K562 (cell line): ENCODE measurements at regions not wholly inside any gene's neighbourhood (a gene's known extent, or its start where the extent isn't known, plus 50 kb on each side); places are given as distances from the start of the nearest gene placed in this dataset.

ENCODE experiments used
- ATAC-seq: fragments of 200-7000 bp; cut with Tn5 transposase; 3 replicates; pipeline ENCODE4 v1.9.1; 2020; ENCODE audit warnings: moderate library complexity
- BruUV-seq: library from RNA; stranded (reverse); fragments of 400-500 nt; replicated peaks from 2 replicates; lab custom pipeline; 2021; lab: Mats Ljungman, UMichigan
- CTCF ChIA-PET: fragments of 300-600 bp; formaldehyde crosslinking; extraction: SDS; loops from one replicate; lab custom pipeline; 2021; ENCODE audit warnings: low intra/inter-chr PET ratio; lab: Yijun Ruan, JAX
- POLR2A ChIA-PET: fragments of 300-600, 350-650 bp; sonication (Branson Sonifier 250); formaldehyde crosslinking; extraction: SDS; loops from one replicate; lab custom pipeline; 2021; ENCODE audit warnings: antibody characterized with exemption, inconsistent platforms; lab: Yijun Ruan, JAX
- DNase-seq, 4 experiments: peaks; one replicate each; pipeline versions ENCODE4 v3.0.0 to v3.0.0-alpha.2; 2011 to 2018; ENCODE audit warnings: low spot score in 3 of 4, mixed read lengths in 3 of 4; ENCODE audit errors: extremely low read depth in 1 of 4
- FAIRE-seq: peaks from 2 replicates; lab custom pipeline; 2011; peaks lifted over from hg19 to GRCh38; lab: Jason Lieb, UNC
- H2AFZ ChIP-seq: 2 replicates; pipeline ENCODE4 v1.6.0; 2011; ENCODE audit warnings: low read depth, low read length, control low read depth, inconsistent platforms
- H3K27ac ChIP-seq: fragments of 200-600 bp; 3 replicates; pipeline ENCODE4 v1.8.0; 2011; ENCODE audit warnings: low read depth, mild to moderate bottlenecking, control low read depth, inconsistent platforms, low read length, moderate library complexity, mixed read lengths; ENCODE audit errors: extremely low read depth
- H3K27me3 ChIP-seq, 2 experiments: fragments of 300-600 bp in 1 of 2; 2 replicates in 1 of 2; 3 replicates in 1 of 2; pipeline versions ENCODE4 v1.6.0 to v1.8.0; 2011; ENCODE audit warnings: inconsistent platforms in 2 of 2, low read length in 2 of 2, mild to moderate bottlenecking in 1 of 2, mixed read lengths in 1 of 2, moderate library complexity in 1 of 2; ENCODE audit not compliant: control insufficient read depth in 2 of 2, insufficient read depth in 2 of 2
- H3K36me3 ChIP-seq: fragments of 300-600 bp; 3 replicates; pipeline ENCODE4 v1.8.0; 2011; ENCODE audit warnings: mild to moderate bottlenecking, low read length, inconsistent platforms; ENCODE audit not compliant: control insufficient read depth, insufficient read depth
- H3K4me1 ChIP-seq, 2 experiments: fragments of 200-600 bp in 1 of 2; replicated peaks in 1 of 2; 2 replicates in 1 of 2; 3 replicates in 1 of 2; pipeline versions ENCODE4 v1.5.1 to v1.8.0; 2011; ENCODE audit warnings: inconsistent platforms in 2 of 2, low read length in 2 of 2, mild to moderate bottlenecking in 1 of 2, mixed read lengths in 1 of 2, moderate library complexity in 1 of 2; ENCODE audit not compliant: control insufficient read depth in 2 of 2, insufficient read depth in 2 of 2
- H3K4me2 ChIP-seq: 2 replicates; pipeline ENCODE4 v1.6.1; 2011; ENCODE audit warnings: low read length, control low read depth, inconsistent platforms, mixed read lengths; ENCODE audit not compliant: insufficient read depth
- H3K4me3 ChIP-seq: fragments of 200-600 bp; sonication (generic), shearing (Covaris generic); 2 replicates; pipeline ENCODE4 v1.5.1; 2016; ENCODE audit warnings: control low read depth, inconsistent platforms
- H3K79me2 ChIP-seq: fragments of 200-600 bp; 3 replicates; pipeline ENCODE4 v1.8.0; 2011; ENCODE audit warnings: low read length, inconsistent platforms; ENCODE audit not compliant: control insufficient read depth, insufficient read depth
- H3K9ac ChIP-seq, 2 experiments: 2 replicates each; pipeline versions ENCODE4 v1.6.0 to v1.6.1; 2011; ENCODE audit warnings: low read depth in 2 of 2, low read length in 2 of 2, control low read depth in 1 of 2, inconsistent platforms in 1 of 2, mild to moderate bottlenecking in 1 of 2, mixed read lengths in 1 of 2; ENCODE audit not compliant: insufficient read depth in 1 of 2
- H3K9me1 ChIP-seq: one replicate; pipeline ENCODE4 v1.6.0; 2011; ENCODE audit warnings: inconsistent platforms, mild to moderate bottlenecking, low read length, moderate library complexity; ENCODE audit not compliant: control insufficient read depth, insufficient read depth
- H3K9me3 ChIP-seq: replicated peaks from 2 replicates; pipeline ENCODE4 v1.5.1; 2011; ENCODE audit warnings: low read depth, low read length, inconsistent platforms; ENCODE audit not compliant: control insufficient read depth, insufficient read depth
- H4K20me1 ChIP-seq: replicated peaks from 2 replicates; pipeline ENCODE4 v1.6.1; 2011; ENCODE audit warnings: low read length, inconsistent platforms, mixed read lengths; ENCODE audit not compliant: control insufficient read depth, insufficient read depth
- CLOCK ChIP-seq: fragments of 250-450 bp; sonication (Bioruptor Pico); IDR thresholded peaks from 2 replicates; pipeline ENCODE4 v1.4.0; 2020; ENCODE audit warnings: mild to moderate bottlenecking, moderate library complexity, borderline replicate concordance
- E2F8 ChIP-seq: fragments of 450-650 bp; IDR thresholded peaks from 2 replicates; pipeline ENCODE4 v1.7.1; 2018; ENCODE audit warnings: mild to moderate bottlenecking, low read depth; ENCODE audit not compliant: partially characterized antibody
- EP300 ChIP-seq: IDR thresholded peaks from 2 replicates; pipeline ENCODE4 v1.6.1; 2012; ENCODE audit warnings: low read length, improper control_type of control experiment
- FIP1L1 ChIP-seq: fragments of 200-400 bp; formaldehyde crosslinking; IDR thresholded peaks from 2 replicates; pipeline ENCODE4 v1.6.1; 2018; ENCODE audit warnings: mild to moderate bottlenecking, low read depth, low read length; ENCODE audit not compliant: poor library complexity, severe bottlenecking
- GTF2B ChIP-seq: IDR thresholded peaks from 2 replicates; pipeline ENCODE4 v1.6.1; 2011; ENCODE audit not compliant: insufficient read length; ENCODE audit errors: extremely low read depth
- HES1 ChIP-seq: fragments of 450-650 bp; IDR thresholded peaks from 2 replicates; pipeline ENCODE4 v1.6.1; 2016; ENCODE audit warnings: low read depth, mild to moderate bottlenecking, moderate library complexity
- ILK ChIP-seq: fragments of 450-650 bp; IDR thresholded peaks from 2 replicates; pipeline ENCODE4 v1.6.1; 2016; ENCODE audit warnings: missing genetic modification characterization, low read depth, mild to moderate bottlenecking, missing compliant biosample characterization, moderate library complexity, borderline replicate concordance
- MNT ChIP-seq, 2 experiments: fragments of 450-650 bp; conservative IDR thresholded peaks; 2 replicates each; pipeline ENCODE4 v1.6.1; 2017; ENCODE audit warnings: mild to moderate bottlenecking in 2 of 2, moderate library complexity in 2 of 2
- NR2C1 ChIP-seq, 2 experiments: fragments of 450-650 bp; IDR thresholded peaks; 2 replicates each; pipeline ENCODE4 v1.6.1; 2017; ENCODE audit warnings: mild to moderate bottlenecking in 2 of 2, antibody characterized with exemption in 1 of 2, inconsistent platforms in 1 of 2, missing compliant biosample characterization in 1 of 2, missing genetic modification characterization in 1 of 2
- TEAD2 ChIP-seq: fragments of 450-650 bp; IDR thresholded peaks from 2 replicates; pipeline ENCODE4 v1.6.1; 2016; ENCODE audit warnings: missing genetic modification characterization, control low read depth, missing compliant biosample characterization
- ZBTB33 ChIP-seq: sonication (generic); formaldehyde crosslinking; IDR thresholded peaks from 2 replicates; pipeline ENCODE4 v1.8.1; 2023; ENCODE audit warnings: mild to moderate bottlenecking, missing genetic modification reagents
- WGBS: fragments of 100-300 bp; shearing (Covaris generic); methylation state at CpG from one replicate; pipeline ENCODE4 v1.1.6; 2016; ENCODE audit warnings: low coverage, mixed read lengths; ENCODE audit not compliant: insufficient coverage; ENCODE audit errors: missing lambda C conversion rate; 5-methylcytosine and 5-hydroxymethylcytosine counted together
- in situ Hi-C: fragments of 300-500 bp; cut with MboI; formaldehyde crosslinking; loops from 4 replicates; pipeline ENCODE4 v1.15.0; 2018; ENCODE audit warnings: inconsistent platforms, mixed read lengths
- intact Hi-C: fragments of 100-400 bp; cut with micrococcal nuclease; formaldehyde crosslinking; loops from 2 replicates; pipeline ENCODE4 v1.14.2; 2022

GRCh38 chr11:25659706-25660105 lies 672.2 kb upstream of the ANO3 start:
- in situ Hi-C loops (no loop called here), intact Hi-C loops (no loop called here)
- no TSS peak for BruUV-seq
- no peaks in the 10 kb centered on the region for H3K36me3 ChIP-seq
- no peaks in the 10 kb centered on the region for H3K9me1 ChIP-seq
- H3K27ac ChIP-seq, result no peak overlapping the region
- H3K4me3 ChIP-seq, result no peak overlapping the region
- no peaks in the 10 kb centered on the region for H3K9me3 ChIP-seq
- no peak overlapping the region for H2AFZ ChIP-seq
- no peaks in the 10 kb centered on the region for H3K4me1 ChIP-seq
- no peaks in the 10 kb centered on the region for H4K20me1 ChIP-seq
- no peak overlapping the region for H3K4me2 ChIP-seq
- ChIA-PET CTCF (no interaction called here), POLR2A (no interaction called here)
- no peak overlapping the region for H3K9ac ChIP-seq
- FAIRE-seq (no peak), ATAC-seq (no peak), DNase-seq (no peak)
- no peaks in the 10 kb centered on the region for H3K79me2 ChIP-seq
- H3K27me3 ChIP-seq, result no peaks in the 10 kb centered on the region
- WGBS, result 0% methylated on average over 3 of the region's 3 CpGs
- TF ChIP-seq TEAD2, result no peak
- no peak for TF ChIP-seq NR2C1 (IDR thresholded peaks at IDR 0.05)
- TF ChIP-seq NR2C1 (tag; IDR thresholded peaks at IDR 0.05), result no peak
- no peak for TF ChIP-seq FIP1L1
- TF ChIP-seq ILK, result no peak
- TF ChIP-seq MNT (conservative IDR thresholded peaks at IDR 0.05), result no peak
- TF ChIP-seq GTF2B, result no peak
- TF ChIP-seq E2F8, result no peak
- no peak for TF ChIP-seq CLOCK (CRISPR knock-in tag)
- no peak for TF ChIP-seq ZBTB33 (CRISPR knock-in tag)
- no peak for TF ChIP-seq HES1
- TF ChIP-seq EP300, result no peak
